Tibial nerve (tissue), 4 donors: ENCODE measurements at regions not wholly inside any gene's neighbourhood (a gene's known extent, or its start where the extent isn't known, plus 50 kb on each side); places are given as distances from the start of the nearest gene placed in this dataset.

ENCODE experiments used
- DNase-seq, 2 donors: peaks; one replicate each; pipeline ENCODE4 v3.0.0-alpha.2; 2019; ENCODE audit warnings: low spot score in 2 of 2
- H3K27ac ChIP-seq, 4 donors: fragments of 200-600 bp; sonication (generic) in 3 of 4; one replicate each; pipeline ENCODE4 v1.5.1; 2017 to 2019; ENCODE audit warnings: mild to moderate bottlenecking in 1 of 4
- H3K27me3 ChIP-seq, 2 donors: fragments of 200-600 bp; sonication (generic) in 1 of 2; one replicate each; pipeline versions ENCODE4 v1.5.1 to v1.6.0; 2017 to 2019
- H3K36me3 ChIP-seq, 3 donors: fragments of 200-600 bp; sonication (generic); one replicate each; pipeline ENCODE4 v1.5.1; 2018 to 2019
- H3K4me1 ChIP-seq, 4 donors: fragments of 200-600 bp; sonication (generic) in 3 of 4; one replicate each; pipeline ENCODE4 v1.5.1; 2017 to 2019
- H3K4me3 ChIP-seq, 4 donors: fragments of 200-600 bp; sonication (generic) in 3 of 4; one replicate each; pipeline ENCODE4 v1.5.1; 2017 to 2019; ENCODE audit warnings: mild to moderate bottlenecking in 1 of 4, moderate library complexity in 1 of 4
- H3K9me3 ChIP-seq, 4 donors: fragments of 200-600 bp; sonication (generic) in 3 of 4; one replicate each; pipeline ENCODE4 v1.5.1; 2017 to 2019
- EP300 ChIP-seq, 2 donors: sonication (generic); formaldehyde crosslinking; IDR thresholded peaks; one replicate each; pipeline ENCODE4 v1.6.1; 2017; ENCODE audit warnings: antibody characterized with exemption in 2 of 2, mild to moderate bottlenecking in 1 of 2
- POLR2A ChIP-seq, 2 donors: fragments of 450-650 bp; IDR thresholded peaks; one replicate each; pipeline ENCODE4 v1.6.1; 2017; ENCODE audit warnings: antibody characterized with exemption in 2 of 2, mild to moderate bottlenecking in 2 of 2, moderate library complexity in 2 of 2
- WGBS, 2 donors: methylation state at CpG; one replicate each; pipeline ENCODE4 v1.1.5; 2018; 5-methylcytosine and 5-hydroxymethylcytosine counted together
- TF ChIP-seq, protein P1 (sequence below), 5 experiments: fragments of 200-600 bp in 3 of 5; fragments of 450-650 bp in 2 of 5; sonication (generic) in 3 of 5; IDR thresholded peaks; one replicate each; pipeline ENCODE4 v1.5.1; 2016 to 2019; ENCODE audit warnings: antibody characterized with exemption in 5 of 5, mild to moderate bottlenecking in 3 of 5, moderate library complexity in 2 of 5

GRCh38 chr16:35196313-35196712 lies 1736.9 kb downstream of the TP53TG3F start:
- no peaks in the 10 kb centered on the region for H3K4me1 ChIP-seq
- H3K36me3 ChIP-seq = no peaks in the 10 kb centered on the region
- TF ChIP-seq, protein P1, sequence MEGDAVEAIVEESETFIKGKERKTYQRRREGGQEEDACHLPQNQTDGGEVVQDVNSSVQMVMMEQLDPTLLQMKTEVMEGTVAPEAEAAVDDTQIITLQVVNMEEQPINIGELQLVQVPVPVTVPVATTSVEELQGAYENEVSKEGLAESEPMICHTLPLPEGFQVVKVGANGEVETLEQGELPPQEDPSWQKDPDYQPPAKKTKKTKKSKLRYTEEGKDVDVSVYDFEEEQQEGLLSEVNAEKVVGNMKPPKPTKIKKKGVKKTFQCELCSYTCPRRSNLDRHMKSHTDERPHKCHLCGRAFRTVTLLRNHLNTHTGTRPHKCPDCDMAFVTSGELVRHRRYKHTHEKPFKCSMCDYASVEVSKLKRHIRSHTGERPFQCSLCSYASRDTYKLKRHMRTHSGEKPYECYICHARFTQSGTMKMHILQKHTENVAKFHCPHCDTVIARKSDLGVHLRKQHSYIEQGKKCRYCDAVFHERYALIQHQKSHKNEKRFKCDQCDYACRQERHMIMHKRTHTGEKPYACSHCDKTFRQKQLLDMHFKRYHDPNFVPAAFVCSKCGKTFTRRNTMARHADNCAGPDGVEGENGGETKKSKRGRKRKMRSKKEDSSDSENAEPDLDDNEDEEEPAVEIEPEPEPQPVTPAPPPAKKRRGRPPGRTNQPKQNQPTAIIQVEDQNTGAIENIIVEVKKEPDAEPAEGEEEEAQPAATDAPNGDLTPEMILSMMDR (IDR thresholded peaks at IDR 0.05) = no peak
- TF ChIP-seq EP300 (IDR thresholded peaks at IDR 0.05) (no peak), POLR2A (IDR thresholded peaks at IDR 0.05) (no peak)
- H3K4me3 ChIP-seq = no peak overlapping the region
- DNase-seq = no peak
- H3K27ac ChIP-seq = no peak overlapping the region
- no peaks in the 10 kb centered on the region for H3K27me3 ChIP-seq
- 81 to 85% methylated on average over 21 of the region's 21 CpGs for WGBS, 2 donors
- H3K9me3 ChIP-seq = peaks cover 0 to 21% (median 0%) of the 10 kb centered on the region in 4 donors

GRCh38 chr16:35197656-35198055 lies 1738.2 kb downstream of the TP53TG3F start:
- Histone ChIP-seq H3K27ac (no peak overlapping the region), H3K4me1 (no peaks in the 10 kb centered on the region), H3K27me3 (no peaks in the 10 kb centered on the region), H3K4me3 (no peak overlapping the region), H3K36me3 (no peaks in the 10 kb centered on the region), H3K9me3 (peaks cover 0 to 21% (median 0%) of the 10 kb centered on the region in 4 donors)
- 71 to 73% methylated on average over 8 to 10 of the region's 10 CpGs for WGBS, 2 donors
- no peak for TF ChIP-seq POLR2A (IDR thresholded peaks at IDR 0.05)
- TF ChIP-seq, protein P1 (IDR thresholded peaks at IDR 0.05) = no peak
- no peak for TF ChIP-seq EP300 (IDR thresholded peaks at IDR 0.05)
- DNase-seq = peak in 1 of 2 donors; percentile 0

DNA sequence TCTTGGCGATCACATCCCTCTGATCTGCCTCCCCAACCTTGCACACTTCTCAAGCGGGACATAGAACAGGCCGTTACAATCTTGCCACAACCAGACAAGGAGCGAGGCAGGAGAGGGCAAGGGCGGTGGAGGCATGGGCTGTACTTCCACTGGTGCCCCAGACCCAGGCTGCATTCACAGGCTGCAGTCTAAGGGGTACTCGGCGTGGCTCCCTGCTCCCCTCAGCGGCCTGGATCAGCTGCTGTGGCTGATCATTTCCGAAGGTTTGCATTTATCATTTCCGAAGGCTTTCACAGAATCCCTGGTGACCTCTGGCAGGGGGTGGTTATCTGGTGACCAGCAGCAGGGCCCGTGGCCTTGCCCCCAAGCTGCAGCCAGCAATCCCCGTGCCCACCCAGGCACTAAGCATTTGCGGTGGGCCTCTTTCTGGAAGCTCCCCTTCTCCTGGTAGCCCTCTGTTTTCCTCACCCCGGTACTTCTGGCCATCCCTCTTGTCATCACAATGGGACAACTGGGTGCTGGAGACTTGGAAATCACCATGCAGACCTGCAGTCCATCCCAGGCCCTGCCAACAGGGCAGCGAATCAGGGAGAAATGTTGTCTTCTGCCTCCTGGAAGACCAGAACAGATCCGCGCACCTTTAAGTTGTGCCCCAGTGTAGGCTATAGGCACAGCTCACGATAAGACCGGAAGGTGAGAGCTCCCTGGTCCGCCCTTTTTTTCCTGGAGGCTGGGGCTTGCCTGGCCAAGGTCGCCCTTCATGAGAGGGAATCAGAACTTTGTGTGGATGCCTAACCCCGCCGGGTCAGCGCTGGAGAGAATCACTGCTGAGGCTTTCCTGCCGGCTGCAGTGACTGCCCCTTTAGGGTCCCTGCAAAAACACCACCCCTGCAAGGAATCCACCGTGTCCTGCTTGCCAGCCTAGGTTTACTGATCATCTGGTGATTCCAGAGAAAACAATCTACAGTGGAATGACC lies 1739.1 kb downstream of the TP53TG3F start:
- WGBS, 2 donors = 79% methylated on average over 26 of the region's 26 CpGs
- no peaks in the 10 kb centered on the region for H3K27me3 ChIP-seq
- TF ChIP-seq EP300 (IDR thresholded peaks at IDR 0.05) (no peak), POLR2A (IDR thresholded peaks at IDR 0.05) (no peak)
- TF ChIP-seq, protein P1 (IDR thresholded peaks at IDR 0.05) = no peak
- no peak overlapping the region for H3K27ac ChIP-seq
- no peaks in the 10 kb centered on the region for H3K36me3 ChIP-seq
- no peak overlapping the region for H3K4me3 ChIP-seq
- peak in 1 of 2 donors; percentile 2 for DNase-seq
- peaks cover 0 to 21% (median 0%) of the 10 kb centered on the region in 4 donors for H3K9me3 ChIP-seq
- H3K4me1 ChIP-seq = no peaks in the 10 kb centered on the region

- no peak for DNase-seq
- WGBS, 2 donors = 33% methylated on average over 1 of the region's 1 CpG
- Histone ChIP-seq H3K9me3 (peaks cover 0 to 8% (median 0%) of the 10 kb centered on the region in 4 donors), H3K36me3 (no peaks in the 10 kb centered on the region), H3K27me3 (no peaks in the 10 kb centered on the region), H3K27ac (no peak overlapping the region), H3K4me1 (no peaks in the 10 kb centered on the region), H3K4me3 (no peak overlapping the region)
- TF ChIP-seq, protein P1 (IDR thresholded peaks at IDR 0.05) = no peak
- no peak for TF ChIP-seq EP300 (IDR thresholded peaks at IDR 0.05)
- TF ChIP-seq POLR2A (IDR thresholded peaks at IDR 0.05) = no peak
These were observed 1741.2 kb downstream of the TP53TG3F start for GRCh38 chr16:35200662-35201061.

GRCh38 chr16:35201151-35201550 lies 1741.7 kb downstream of the TP53TG3F start:
- 76 to 82% methylated on average over 5 of the region's 5 CpGs for WGBS, 2 donors
- H3K9me3 ChIP-seq = peaks cover 0 to 3% (median 0%) of the 10 kb centered on the region in 4 donors
- DNase-seq = no peak
- TF ChIP-seq POLR2A (IDR thresholded peaks at IDR 0.05) = no peak
- no peak for TF ChIP-seq EP300 (IDR thresholded peaks at IDR 0.05)
- TF ChIP-seq, protein P1 (IDR thresholded peaks at IDR 0.05) = no peak
- H3K27ac ChIP-seq = no peak overlapping the region
- H3K4me3 ChIP-seq = no peak overlapping the region
- H3K4me1 ChIP-seq = no peaks in the 10 kb centered on the region
- no peaks in the 10 kb centered on the region for H3K36me3 ChIP-seq
- no peaks in the 10 kb centered on the region for H3K27me3 ChIP-seq
